Natural killer cell (primary cell): ENCODE measurements at regions not wholly inside any gene's neighbourhood (a gene's known extent, or its start where the extent isn't known, plus 50 kb on each side); places are given as distances from the start of the nearest gene placed in this dataset.
A peak's percentile ranks its signal among the peaks of the same experiment; 100 is the strongest.

ENCODE experiments used
- ATAC-seq, 3 donors: fragments of 150-1000 bp in 2 of 3; fragments of 200-7000 bp in 1 of 3; cut with Tn5 transposase; 1 replicate in 1 of 3; 2 replicates in 2 of 3; pipeline ENCODE4 v1.10.0; 2021; ENCODE audit warnings: mild to moderate bottlenecking in 2 of 3, moderate library complexity in 2 of 3
- DNase-seq, 2 donors: peaks; one replicate each; pipeline versions ENCODE4 v3.0.0 to v3.0.0-alpha.2; 2013 to 2021; ENCODE audit warnings: mixed read lengths in 1 of 2
- H3K27ac ChIP-seq: one replicate; pipeline ENCODE4 v1.5.1; 2013; ENCODE audit warnings: mild to moderate bottlenecking, low read length
- H3K27me3 ChIP-seq: one replicate; pipeline ENCODE4 v1.6.1; 2013; ENCODE audit warnings: low read length; ENCODE audit not compliant: control insufficient read depth, insufficient read depth
- H3K36me3 ChIP-seq: one replicate; pipeline ENCODE4 v1.6.1; 2013; ENCODE audit warnings: low read length; ENCODE audit not compliant: control insufficient read depth, insufficient read depth
- H3K4me1 ChIP-seq: one replicate; pipeline ENCODE4 v1.6.1; 2013; ENCODE audit warnings: low read length; ENCODE audit not compliant: control insufficient read depth, insufficient read depth
- H3K4me3 ChIP-seq: one replicate; pipeline ENCODE4 v1.5.1; 2013; ENCODE audit warnings: low read length
- H3K9me3 ChIP-seq: one replicate; pipeline ENCODE4 v1.6.1; 2013; ENCODE audit warnings: low read length; ENCODE audit not compliant: control insufficient read depth, insufficient read depth
- H3K27ac Mint-ChIP-seq, 2 donors: one replicate each; pipeline ENCODE4 v1.8.0; 2022; ENCODE audit warnings: mild to moderate bottlenecking in 2 of 2, mixed read lengths in 2 of 2, moderate library complexity in 1 of 2
- H3K27me3 Mint-ChIP-seq, 2 donors: one replicate each; pipeline ENCODE4 v1.8.0; 2022; ENCODE audit warnings: low read depth in 2 of 2, mixed read lengths in 2 of 2
- H3K36me3 Mint-ChIP-seq: one replicate; pipeline ENCODE4 v1.8.0; 2022; ENCODE audit warnings: mixed read lengths
- H3K4me1 Mint-ChIP-seq, 2 donors: one replicate each; pipeline ENCODE4 v1.8.0; 2022; ENCODE audit warnings: mixed read lengths in 2 of 2
- H3K4me3 Mint-ChIP-seq: one replicate; pipeline ENCODE4 v1.8.0; 2022; ENCODE audit warnings: mild to moderate bottlenecking, moderate library complexity, mixed read lengths
- H3K9me3 Mint-ChIP-seq, 2 donors: one replicate each; pipeline ENCODE4 v1.8.0; 2022; ENCODE audit warnings: mixed read lengths in 2 of 2
- CTCF ChIP-seq: fragments of 200-600 bp; IDR thresholded peaks from one replicate; pipeline ENCODE4 v1.8.0; 2022; ENCODE audit warnings: antibody characterized with exemption
- WGBS: methylation state at CpG from one replicate; pipeline ENCODE4 v1.1.7; 2013; ENCODE audit warnings: missing lambda C conversion rate; ENCODE audit not compliant: insufficient coverage; 5-methylcytosine and 5-hydroxymethylcytosine counted together
- intact Hi-C: fragments of 100-400 bp; cut with micrococcal nuclease; formaldehyde crosslinking; loops from one replicate; pipeline ENCODE4 v1.14.2; 2022

DNA sequence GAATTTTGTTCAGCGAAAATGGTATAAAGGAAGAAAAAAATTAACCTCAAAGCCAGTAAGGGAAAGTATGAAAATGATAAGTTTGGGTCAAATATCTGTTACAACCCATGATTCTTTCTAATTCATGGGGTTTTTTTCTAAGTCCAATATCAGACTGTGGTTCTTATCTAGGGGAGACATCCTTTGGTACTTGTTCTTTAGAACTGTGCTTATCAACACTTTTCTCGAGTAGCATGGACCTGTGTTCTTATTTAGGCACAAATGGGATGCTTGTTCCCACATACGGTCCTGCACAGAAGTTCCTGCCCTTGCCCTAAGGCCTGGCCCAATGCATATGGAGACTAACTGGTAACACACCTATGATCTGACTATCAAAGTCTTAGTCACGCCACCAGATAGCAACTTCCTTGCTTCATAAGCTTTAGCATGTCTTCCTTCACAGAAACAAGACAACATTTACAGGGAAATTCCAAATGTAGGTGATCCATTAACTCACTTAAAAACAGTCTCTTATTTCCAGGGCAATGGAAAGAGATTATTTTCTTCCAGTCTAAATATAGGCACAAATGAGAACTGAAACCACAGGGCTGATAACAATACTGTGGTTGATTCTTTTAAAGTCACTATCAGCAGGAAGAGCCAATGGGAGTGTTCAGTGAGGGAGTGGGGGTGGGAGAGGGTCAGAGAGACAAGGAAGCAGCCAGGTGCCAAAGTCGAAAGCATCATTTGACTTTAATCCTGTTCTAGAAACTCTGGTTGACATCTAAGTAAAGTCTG is 268.8 kb upstream of the ANKRD55 start:
- H3K36me3 ChIP-seq, result no peaks in the 10 kb centered on the region
- no peaks in the 10 kb centered on the region for H3K9me3 ChIP-seq
- Mint-ChIP-seq H3K36me3 (no peaks in the 10 kb centered on the region), H3K27ac (no peak overlapping the region), H3K27me3 (peaks cover 2 to 11% of the 10 kb centered on the region in 2 donors), H3K4me1 (no peaks in the 10 kb centered on the region), H3K4me3 (no peak overlapping the region), H3K9me3 (no peaks in the 10 kb centered on the region)
- ATAC-seq, result no peak
- H3K4me1 ChIP-seq, result no peaks in the 10 kb centered on the region
- no peak for TF ChIP-seq CTCF
- intact Hi-C loops, result no loop called here
- H3K27me3 ChIP-seq, result no peaks in the 10 kb centered on the region
- 77% methylated on average over 4 of the region's 5 CpGs for WGBS
- no peak overlapping the region for H3K4me3 ChIP-seq
- no peak overlapping the region for H3K27ac ChIP-seq
- DNase-seq, result peak in 1 of 2 donors; percentile 10

DNA sequence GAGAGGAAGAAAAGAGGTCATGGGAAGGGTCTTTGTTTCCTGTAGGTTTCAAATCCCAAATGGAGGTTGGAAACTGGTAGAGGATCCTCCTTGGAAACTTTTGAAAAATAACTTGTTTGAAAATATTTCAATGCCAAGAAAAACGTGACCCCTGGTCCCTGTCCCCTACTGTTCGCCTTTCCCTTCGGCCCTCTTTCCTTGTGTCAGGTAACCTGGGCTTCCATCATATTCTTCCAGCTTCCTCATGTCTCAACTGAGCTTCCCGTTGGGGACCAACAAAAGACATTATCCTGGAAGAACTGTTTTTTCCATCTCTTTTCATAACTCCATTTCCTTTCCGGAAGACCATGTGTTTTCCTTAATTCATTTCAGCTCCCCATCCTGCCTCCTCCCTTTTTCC is 266.8 kb upstream of the ANKRD55 start:
- Mint-ChIP-seq H3K4me1 (no peaks in the 10 kb centered on the region), H3K9me3 (no peaks in the 10 kb centered on the region), H3K27me3 (peaks cover 2 to 11% of the 10 kb centered on the region in 2 donors), H3K36me3 (no peaks in the 10 kb centered on the region), H3K27ac (no peak overlapping the region), H3K4me3 (no peak overlapping the region)
- H3K4me3 ChIP-seq, result no peak overlapping the region
- H3K27ac ChIP-seq, result no peak overlapping the region
- H3K27me3 ChIP-seq, result no peaks in the 10 kb centered on the region
- ATAC-seq (no peak), DNase-seq (no peak)
- WGBS, result 91% methylated on average over 5 of the region's 5 CpGs
- TF ChIP-seq CTCF, result no peak
- H3K36me3 ChIP-seq, result no peaks in the 10 kb centered on the region
- H3K4me1 ChIP-seq, result no peaks in the 10 kb centered on the region
- intact Hi-C loops, result no loop called here
- H3K9me3 ChIP-seq, result no peaks in the 10 kb centered on the region

DNA sequence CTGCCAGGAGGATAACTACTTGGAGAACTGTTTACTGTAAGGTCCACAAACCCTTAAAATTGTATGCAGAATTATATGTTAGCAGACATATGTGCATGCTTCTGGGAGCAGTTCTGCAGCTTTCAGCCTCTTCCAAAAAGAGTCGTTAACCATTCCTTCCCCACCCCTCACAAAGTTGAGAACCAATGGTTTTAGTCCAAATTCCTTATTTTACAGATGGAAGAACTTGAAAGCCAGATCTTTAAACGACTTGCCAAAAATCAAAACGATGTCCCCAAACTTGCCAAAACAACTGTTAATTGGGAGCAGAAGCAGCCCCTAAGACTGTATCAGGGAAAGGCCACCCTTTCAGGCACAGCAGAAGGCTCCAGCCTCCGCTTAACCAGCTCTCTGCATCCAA is 266.4 kb upstream of the ANKRD55 start:
- H3K27ac ChIP-seq, result no peak overlapping the region
- no peak for ATAC-seq
- Mint-ChIP-seq H3K36me3 (no peaks in the 10 kb centered on the region), H3K4me3 (no peak overlapping the region), H3K9me3 (no peaks in the 10 kb centered on the region), H3K4me1 (no peaks in the 10 kb centered on the region), H3K27ac (no peak overlapping the region), H3K27me3 (peaks cover 2 to 11% of the 10 kb centered on the region in 2 donors)
- intact Hi-C loops, result no loop called here
- H3K36me3 ChIP-seq, result no peaks in the 10 kb centered on the region
- H3K4me3 ChIP-seq, result no peak overlapping the region
- WGBS, result 93% methylated on average over 4 of the region's 4 CpGs
- H3K27me3 ChIP-seq, result no peaks in the 10 kb centered on the region
- no peak for DNase-seq
- no peaks in the 10 kb centered on the region for H3K4me1 ChIP-seq
- no peak for TF ChIP-seq CTCF
- H3K9me3 ChIP-seq, result no peaks in the 10 kb centered on the region
